Parathyroid adenoma (tissue), 2 donors: ENCODE measurements at regions not wholly inside any gene's neighbourhood (a gene's known extent, or its start where the extent isn't known, plus 50 kb on each side); places are given as distances from the start of the nearest gene placed in this dataset.
"Not testable (repeated sequence)": the region's sequence is repeated elsewhere in the genome, so short reads cannot be mapped to it uniquely, and the experiment has no call there.

Source experiments
- H2AFZ ChIP-seq: fragments of 300-600 bp; sonication (generic); one replicate; pipeline ENCODE4 v1.7.0; 2017; ENCODE audit warnings: antibody characterized with exemption, mild to moderate bottlenecking
- H3K27ac ChIP-seq: fragments of 300-600 bp; sonication (generic); one replicate; pipeline ENCODE4 v1.7.0; 2017
- H3K27me3 ChIP-seq: fragments of 300-600 bp; sonication (generic); one replicate; pipeline ENCODE4 v1.7.0; 2017; ENCODE audit warnings: low read length; ENCODE audit not compliant: control insufficient read depth, insufficient read depth
- H3K36me3 ChIP-seq: fragments of 300-600 bp; sonication (generic); one replicate; pipeline ENCODE4 v1.7.0; 2017; ENCODE audit warnings: low read length; ENCODE audit not compliant: control insufficient read depth, insufficient read depth
- H3K4me1 ChIP-seq: fragments of 300-600 bp; sonication (generic); one replicate; pipeline ENCODE4 v1.7.0; 2017; ENCODE audit warnings: control low read depth
- H3K4me2 ChIP-seq: fragments of 300-600 bp; sonication (generic); one replicate; pipeline ENCODE4 v1.7.0; 2017; ENCODE audit warnings: low read length
- H3K4me3 ChIP-seq: fragments of 300-600 bp; sonication (generic); one replicate; pipeline ENCODE4 v1.7.0; 2017; ENCODE audit warnings: low read depth, low read length
- H3K79me2 ChIP-seq: fragments of 300-600 bp; sonication (generic); one replicate; pipeline ENCODE4 v1.7.0; 2017; ENCODE audit warnings: control low read depth
- H3K9ac ChIP-seq: fragments of 300-600 bp; sonication (generic); one replicate; pipeline ENCODE4 v1.7.0; 2017; ENCODE audit warnings: mild to moderate bottlenecking
- H3K9me3 ChIP-seq: fragments of 300-600 bp; sonication (generic); one replicate; pipeline ENCODE4 v1.7.0; 2017; ENCODE audit warnings: low read length; ENCODE audit not compliant: control insufficient read depth
- TF ChIP-seq, protein P1 (sequence below): fragments of 300-600 bp; sonication (generic); IDR thresholded peaks from one replicate; pipeline ENCODE4 v1.7.0; 2017; ENCODE audit warnings: antibody characterized with exemption, mild to moderate bottlenecking
- donor health status: primary hyperparathyroidism.

DNA sequence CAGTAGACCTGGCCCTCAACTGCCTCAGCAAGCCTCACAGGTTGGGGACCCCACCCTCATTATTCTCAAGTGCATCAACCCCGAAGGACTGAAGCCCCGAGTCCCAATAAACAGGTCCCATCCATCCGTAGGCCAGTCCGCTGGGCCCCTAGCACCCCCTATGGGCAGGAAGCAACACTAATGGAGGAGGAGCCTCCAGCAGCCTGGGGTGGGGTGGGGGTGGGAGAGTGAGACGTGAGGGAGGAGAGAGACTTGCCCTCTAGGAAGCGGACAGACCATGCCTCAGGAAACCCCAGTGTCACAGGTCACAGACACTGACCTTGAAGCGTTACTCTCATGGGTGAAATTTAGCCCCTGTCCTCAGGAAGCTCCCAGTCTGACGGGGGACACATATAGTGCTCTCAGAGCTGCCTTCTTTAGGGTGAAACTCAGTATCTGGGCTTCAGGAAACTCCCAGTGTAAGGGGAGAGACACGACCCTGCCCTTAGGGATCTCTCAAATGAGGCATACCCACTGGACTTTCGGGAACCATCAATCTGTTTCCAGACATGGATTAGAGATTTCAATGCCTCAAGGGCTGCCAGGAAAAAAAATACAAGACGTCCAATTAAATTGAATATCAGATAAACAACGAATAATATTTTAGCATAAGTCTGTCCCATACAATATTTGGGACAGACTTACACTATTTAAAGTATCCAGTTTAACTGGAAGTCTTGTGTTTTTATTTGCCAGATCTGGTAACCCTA lies 125.8 kb downstream of the MRPL14 start:
- no peak overlapping the region for H3K27ac ChIP-seq
- no peaks in the 10 kb centered on the region for H3K79me2 ChIP-seq
- H3K4me1 ChIP-seq, result peaks cover 2% of the 10 kb centered on the region
- no peaks in the 10 kb centered on the region for H3K27me3 ChIP-seq
- peak overlapping the region; percentile 49 for H3K4me3 ChIP-seq
- no peaks in the 10 kb centered on the region for H3K9me3 ChIP-seq
- H2AFZ ChIP-seq, result no peak overlapping the region
- no peak overlapping the region for H3K9ac ChIP-seq
- peak overlapping the region; percentile 82 for H3K4me2 ChIP-seq
- no peaks in the 10 kb centered on the region for H3K36me3 ChIP-seq
- TF ChIP-seq, protein P1, sequence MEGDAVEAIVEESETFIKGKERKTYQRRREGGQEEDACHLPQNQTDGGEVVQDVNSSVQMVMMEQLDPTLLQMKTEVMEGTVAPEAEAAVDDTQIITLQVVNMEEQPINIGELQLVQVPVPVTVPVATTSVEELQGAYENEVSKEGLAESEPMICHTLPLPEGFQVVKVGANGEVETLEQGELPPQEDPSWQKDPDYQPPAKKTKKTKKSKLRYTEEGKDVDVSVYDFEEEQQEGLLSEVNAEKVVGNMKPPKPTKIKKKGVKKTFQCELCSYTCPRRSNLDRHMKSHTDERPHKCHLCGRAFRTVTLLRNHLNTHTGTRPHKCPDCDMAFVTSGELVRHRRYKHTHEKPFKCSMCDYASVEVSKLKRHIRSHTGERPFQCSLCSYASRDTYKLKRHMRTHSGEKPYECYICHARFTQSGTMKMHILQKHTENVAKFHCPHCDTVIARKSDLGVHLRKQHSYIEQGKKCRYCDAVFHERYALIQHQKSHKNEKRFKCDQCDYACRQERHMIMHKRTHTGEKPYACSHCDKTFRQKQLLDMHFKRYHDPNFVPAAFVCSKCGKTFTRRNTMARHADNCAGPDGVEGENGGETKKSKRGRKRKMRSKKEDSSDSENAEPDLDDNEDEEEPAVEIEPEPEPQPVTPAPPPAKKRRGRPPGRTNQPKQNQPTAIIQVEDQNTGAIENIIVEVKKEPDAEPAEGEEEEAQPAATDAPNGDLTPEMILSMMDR, result no peak

DNA sequence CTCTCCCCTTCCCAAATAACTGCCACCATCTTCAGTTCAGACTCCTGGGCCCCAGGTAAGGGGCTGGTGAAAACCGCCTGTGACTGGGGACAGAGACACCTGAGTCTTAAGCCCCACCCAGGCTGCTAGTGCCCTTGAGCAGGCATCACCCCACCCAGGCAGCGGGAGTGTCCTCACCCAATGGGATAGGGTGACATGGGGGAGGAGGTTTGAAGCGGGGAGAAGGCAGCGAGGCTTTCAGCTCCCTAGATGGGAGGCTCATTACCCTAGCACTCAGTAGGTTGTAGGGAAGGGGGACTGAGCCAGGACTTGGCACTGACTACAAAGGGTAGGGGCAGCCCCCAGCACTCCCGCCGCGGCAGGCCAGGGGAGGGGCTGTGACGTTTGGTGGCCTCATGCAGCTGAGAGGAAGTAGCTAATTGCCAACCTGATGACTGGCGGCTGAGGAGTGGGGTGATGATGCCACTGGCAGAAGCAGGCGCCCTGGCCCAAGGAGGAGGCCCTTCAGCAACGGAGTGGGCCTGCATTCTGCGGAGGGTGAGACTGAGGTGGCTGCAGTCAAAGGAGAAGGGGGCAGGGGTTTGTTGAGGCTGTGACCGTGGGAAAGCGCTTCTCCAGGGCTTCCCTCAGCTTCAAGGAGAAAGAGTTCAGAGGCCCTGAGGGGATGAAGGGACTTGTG lies 126.9 kb downstream of the MRPL14 start:
- Histone ChIP-seq H3K27ac (no peak overlapping the region), H3K4me1 (peaks cover 2% of the 10 kb centered on the region), H3K9ac (no peak overlapping the region), H3K9me3 (no peaks in the 10 kb centered on the region), H3K36me3 (no peaks in the 10 kb centered on the region), H3K27me3 (no peaks in the 10 kb centered on the region), H3K4me2 (no peak overlapping the region), H2AFZ (no peak overlapping the region), H3K79me2 (no peaks in the 10 kb centered on the region), H3K4me3 (no peak overlapping the region)
- TF ChIP-seq, protein P1, result no peak

DNA sequence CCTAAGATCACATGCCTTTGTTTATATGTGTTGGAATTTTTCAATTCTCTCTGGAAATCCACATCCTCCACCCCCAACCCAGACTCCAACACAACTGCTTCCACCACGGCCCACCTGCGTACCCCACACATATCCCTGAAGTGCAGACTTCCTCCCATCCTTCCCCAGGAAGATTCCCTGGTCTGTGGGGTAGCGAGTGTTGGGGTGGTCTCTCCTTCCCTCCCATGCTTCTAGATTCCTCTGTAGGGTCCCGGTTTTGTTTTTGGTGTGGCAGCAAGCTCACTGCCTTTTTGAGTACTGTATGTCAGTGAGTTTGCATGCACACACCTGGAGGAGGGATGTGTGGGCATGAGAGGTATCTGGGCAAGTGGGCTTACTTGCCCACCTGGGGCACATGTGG lies 127.6 kb downstream of the MRPL14 start:
- no peaks in the 10 kb centered on the region for H3K79me2 ChIP-seq
- no peak overlapping the region for H3K9ac ChIP-seq
- no peak overlapping the region for H2AFZ ChIP-seq
- H3K4me3 ChIP-seq, result no peak overlapping the region
- H3K27me3 ChIP-seq, result no peaks in the 10 kb centered on the region
- peaks cover 2% of the 10 kb centered on the region for H3K4me1 ChIP-seq
- H3K27ac ChIP-seq, result no peak overlapping the region
- TF ChIP-seq, protein P1, result no peak
- no peaks in the 10 kb centered on the region for H3K9me3 ChIP-seq
- H3K4me2 ChIP-seq, result no peak overlapping the region
- H3K36me3 ChIP-seq, result no peaks in the 10 kb centered on the region

DNA sequence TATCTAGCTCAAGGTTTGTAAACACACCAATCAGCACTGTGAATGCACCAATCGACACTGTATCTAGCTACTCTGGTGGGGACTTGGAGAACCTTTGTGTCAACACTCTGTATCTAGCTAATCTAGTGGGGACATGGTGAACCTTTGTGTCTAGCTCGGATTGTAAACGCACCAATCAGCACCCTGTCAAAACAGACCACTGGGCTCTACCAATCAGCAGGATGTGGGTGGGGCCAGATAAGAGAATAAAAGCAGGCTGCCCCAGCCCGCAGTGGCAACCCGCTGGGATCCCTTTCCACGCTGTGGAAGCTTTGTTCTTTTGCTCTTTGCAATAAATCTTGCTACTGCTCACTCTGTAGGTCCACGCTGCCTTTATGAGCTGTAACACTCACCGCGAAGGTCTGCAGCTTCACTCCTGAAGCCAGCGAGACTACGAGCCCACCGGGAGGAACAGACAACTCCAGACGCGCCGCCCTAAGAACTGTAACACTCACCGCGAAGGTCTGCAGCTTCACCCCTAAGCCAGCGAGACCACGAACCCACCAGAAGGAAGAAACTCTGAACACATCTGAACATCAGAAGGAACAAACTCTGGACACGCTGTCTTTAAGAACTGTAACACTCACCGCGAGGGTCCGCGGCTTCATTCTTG lies 128.5 kb downstream of the MRPL14 start:
- H3K36me3 ChIP-seq, H3K9me3 ChIP-seq, H3K4me3 ChIP-seq, H3K4me1 ChIP-seq, H3K27me3 ChIP-seq, H2AFZ ChIP-seq, H3K4me2 ChIP-seq, H3K27ac ChIP-seq, H3K9ac ChIP-seq, H3K79me2 ChIP-seq: not testable (repeated sequence)

DNA sequence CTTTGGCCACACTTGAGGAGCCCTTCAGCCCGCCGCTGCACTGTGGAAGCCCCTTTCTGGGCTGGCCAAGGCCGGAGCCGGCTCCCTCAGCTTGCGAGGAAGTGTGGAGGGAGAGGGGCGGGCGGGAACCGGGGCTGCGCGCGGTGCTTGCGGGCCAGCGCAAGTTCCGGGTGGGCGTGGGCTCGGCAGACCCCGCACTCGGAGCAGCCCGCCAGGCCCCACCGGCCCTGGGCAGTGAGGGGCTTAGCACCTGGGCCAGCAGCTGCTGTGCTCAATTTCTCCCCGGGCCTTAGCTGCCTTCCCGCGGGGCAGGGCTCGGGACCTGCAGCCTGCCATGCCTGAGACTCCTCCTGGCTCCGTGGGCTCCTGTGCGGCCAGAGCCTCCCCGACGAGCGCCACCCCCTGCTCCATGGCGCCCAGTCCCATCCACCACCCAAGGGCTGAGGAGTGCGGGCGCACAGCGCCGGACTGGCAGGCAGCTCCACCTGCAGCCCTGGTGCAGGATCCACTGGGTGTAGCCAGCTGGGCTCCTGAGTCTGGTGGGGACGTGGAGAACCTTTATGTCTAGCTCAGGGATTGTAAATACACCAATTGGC lies 129.2 kb downstream of the MRPL14 start:
- not testable (repeated sequence) for H3K79me2 ChIP-seq, H3K36me3 ChIP-seq, H3K27me3 ChIP-seq, H3K4me1 ChIP-seq, H3K4me3 ChIP-seq, H2AFZ ChIP-seq, H3K9ac ChIP-seq, H3K4me2 ChIP-seq, H3K27ac ChIP-seq, H3K9me3 ChIP-seq
